ENCODE measurements at regions not wholly inside any gene's neighbourhood (a gene's known extent, or its start where the extent isn't known, plus 50 kb on each side); places are given as distances from the start of the nearest gene placed in this dataset.

DNA sequence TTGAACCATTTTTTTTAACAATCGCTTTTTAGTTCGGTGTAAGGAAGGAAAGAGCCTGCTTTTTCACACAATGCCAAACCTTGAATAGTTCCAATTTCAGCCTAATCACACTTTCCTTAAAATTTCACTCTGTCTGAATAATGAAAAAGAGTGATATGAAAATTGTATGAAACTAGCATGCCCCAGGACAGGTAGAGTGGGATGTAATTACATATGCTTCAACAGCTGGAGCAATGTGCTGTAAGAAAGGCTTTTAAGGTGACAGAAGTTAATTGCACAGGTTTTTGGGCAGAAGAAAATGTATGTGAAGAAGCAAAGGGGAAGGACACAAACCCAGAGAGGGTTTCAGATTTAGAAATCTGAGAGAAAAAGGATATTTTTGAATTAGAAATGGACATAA lies 184.0 kb downstream of the DSC3 start:
- H3K27ac Mint-ChIP-seq (ENCODE audit: unreplicated experiment) = no peak overlapping the region
- Histone ChIP-seq H3K4me3 (ENCODE audit: low read depth, low read length) (no peak overlapping the region), H3K9me3 (no peaks in the 10 kb centered on the region), H3K36me3 (ENCODE audit: control insufficient read depth, insufficient read depth, low read length) (no peaks in the 10 kb centered on the region), H3K4me1 (no peaks in the 10 kb centered on the region), H3K27me3 (replicated peaks; ENCODE audit: control insufficient read depth, insufficient read depth, low read length) (no peaks in the 10 kb centered on the region)
- H3K9me3 Mint-ChIP-seq (ENCODE audit: unreplicated experiment) = no peaks in the 10 kb centered on the region
- H3K36me3 Mint-ChIP-seq (ENCODE audit: insufficient read depth, unreplicated experiment) = no peaks in the 10 kb centered on the region
- H3K27me3 Mint-ChIP-seq (ENCODE audit: insufficient read depth, unreplicated experiment) = no peaks in the 10 kb centered on the region
- DNase-seq = no peak
- no peaks in the 10 kb centered on the region for H3K4me1 Mint-ChIP-seq (ENCODE audit: low read depth, unreplicated experiment)
- intact Hi-C loops (cut with micrococcal nuclease; ENCODE audit: unreplicated experiment) = no loop called here
- ChIA-PET CTCF (no interaction called here), POLR2A (no interaction called here)
- BruUV-seq (replicated peaks) = no TSS peak
- no peak overlapping the region for H3K4me3 Mint-ChIP-seq (ENCODE audit: unreplicated experiment)
- TF ChIP-seq, protein P1, sequence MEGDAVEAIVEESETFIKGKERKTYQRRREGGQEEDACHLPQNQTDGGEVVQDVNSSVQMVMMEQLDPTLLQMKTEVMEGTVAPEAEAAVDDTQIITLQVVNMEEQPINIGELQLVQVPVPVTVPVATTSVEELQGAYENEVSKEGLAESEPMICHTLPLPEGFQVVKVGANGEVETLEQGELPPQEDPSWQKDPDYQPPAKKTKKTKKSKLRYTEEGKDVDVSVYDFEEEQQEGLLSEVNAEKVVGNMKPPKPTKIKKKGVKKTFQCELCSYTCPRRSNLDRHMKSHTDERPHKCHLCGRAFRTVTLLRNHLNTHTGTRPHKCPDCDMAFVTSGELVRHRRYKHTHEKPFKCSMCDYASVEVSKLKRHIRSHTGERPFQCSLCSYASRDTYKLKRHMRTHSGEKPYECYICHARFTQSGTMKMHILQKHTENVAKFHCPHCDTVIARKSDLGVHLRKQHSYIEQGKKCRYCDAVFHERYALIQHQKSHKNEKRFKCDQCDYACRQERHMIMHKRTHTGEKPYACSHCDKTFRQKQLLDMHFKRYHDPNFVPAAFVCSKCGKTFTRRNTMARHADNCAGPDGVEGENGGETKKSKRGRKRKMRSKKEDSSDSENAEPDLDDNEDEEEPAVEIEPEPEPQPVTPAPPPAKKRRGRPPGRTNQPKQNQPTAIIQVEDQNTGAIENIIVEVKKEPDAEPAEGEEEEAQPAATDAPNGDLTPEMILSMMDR (IDR thresholded peaks at IDR 0.05; ENCODE audit: insufficient read depth in 1 of 2, low read depth in 1 of 2, low read length in 1 of 2, severe bottlenecking in 1 of 2, unreplicated experiment in 1 of 2) = no peak

DNA sequence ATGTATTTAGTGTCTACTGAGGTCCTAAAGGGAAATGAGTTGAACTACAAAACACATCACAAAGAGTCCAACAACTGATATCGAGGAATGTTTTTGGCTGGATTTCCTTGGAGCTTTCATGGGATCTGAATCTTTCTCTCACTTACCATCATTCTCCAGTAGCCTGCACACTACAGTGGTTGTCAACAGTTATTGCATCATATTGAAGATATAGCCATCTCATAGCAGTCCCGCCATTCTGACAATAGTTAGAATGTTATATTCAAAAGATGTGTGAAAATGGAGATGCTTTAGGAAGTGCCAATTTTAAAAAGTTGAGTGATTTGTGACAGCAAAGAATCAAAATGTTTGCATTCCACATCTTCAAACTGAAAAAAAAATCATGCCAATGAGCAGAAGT lies 186.8 kb downstream of the DSC3 start:
- no peaks in the 10 kb centered on the region for H3K27me3 Mint-ChIP-seq (ENCODE audit: insufficient read depth, unreplicated experiment)
- no peaks in the 10 kb centered on the region for H3K9me3 Mint-ChIP-seq (ENCODE audit: unreplicated experiment)
- H3K27ac Mint-ChIP-seq (ENCODE audit: unreplicated experiment) = no peak overlapping the region
- H3K4me3 ChIP-seq (ENCODE audit: low read depth, low read length) = no peak overlapping the region
- no peaks in the 10 kb centered on the region for H3K4me1 Mint-ChIP-seq (ENCODE audit: low read depth, unreplicated experiment)
- ChIA-PET CTCF (no interaction called here), POLR2A (no interaction called here)
- H3K36me3 Mint-ChIP-seq (ENCODE audit: insufficient read depth, unreplicated experiment) = no peaks in the 10 kb centered on the region
- TF ChIP-seq, protein P1 (IDR thresholded peaks at IDR 0.05; ENCODE audit: insufficient read depth in 1 of 2, low read depth in 1 of 2, low read length in 1 of 2, severe bottlenecking in 1 of 2, unreplicated experiment in 1 of 2) = no peak
- no peak for DNase-seq
- no peaks in the 10 kb centered on the region for H3K36me3 ChIP-seq (ENCODE audit: control insufficient read depth, insufficient read depth, low read length)
- no peaks in the 10 kb centered on the region for H3K9me3 ChIP-seq
- no peak overlapping the region for H3K4me3 Mint-ChIP-seq (ENCODE audit: unreplicated experiment)
- H3K27me3 ChIP-seq (replicated peaks; ENCODE audit: control insufficient read depth, insufficient read depth, low read length) = no peaks in the 10 kb centered on the region
- intact Hi-C loops (cut with micrococcal nuclease; ENCODE audit: unreplicated experiment) = no loop called here
- H3K4me1 ChIP-seq = no peaks in the 10 kb centered on the region
- BruUV-seq (replicated peaks) = no TSS peak

DNA sequence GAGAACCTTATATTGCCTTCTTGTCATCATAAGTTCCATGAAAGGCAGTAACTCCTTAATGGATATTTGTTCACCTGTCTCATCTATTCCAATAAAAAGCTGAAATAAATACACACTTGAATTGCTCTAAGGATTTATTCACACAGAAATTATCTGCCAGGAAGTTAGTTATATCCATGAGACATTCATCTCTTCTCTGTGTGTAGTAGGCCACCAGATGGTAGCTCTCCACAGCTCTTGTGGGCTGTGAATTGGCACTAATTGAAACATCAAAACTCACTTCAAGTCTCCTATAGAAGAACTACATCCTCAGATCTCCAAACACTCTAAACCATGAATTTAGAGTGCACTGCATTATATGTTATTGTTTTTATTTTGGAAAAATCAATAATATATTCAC lies 189.6 kb downstream of the DSC3 start:
- H3K27ac Mint-ChIP-seq (ENCODE audit: unreplicated experiment) = no peak overlapping the region
- H3K36me3 Mint-ChIP-seq (ENCODE audit: insufficient read depth, unreplicated experiment) = no peaks in the 10 kb centered on the region
- TF ChIP-seq, protein P1 (IDR thresholded peaks at IDR 0.05; ENCODE audit: insufficient read depth in 1 of 2, low read depth in 1 of 2, low read length in 1 of 2, severe bottlenecking in 1 of 2, unreplicated experiment in 1 of 2) = no peak
- DNase-seq = no peak
- Histone ChIP-seq H3K27me3 (replicated peaks; ENCODE audit: control insufficient read depth, insufficient read depth, low read length) (no peaks in the 10 kb centered on the region), H3K36me3 (ENCODE audit: control insufficient read depth, insufficient read depth, low read length) (no peaks in the 10 kb centered on the region), H3K4me3 (ENCODE audit: low read depth, low read length) (no peak overlapping the region), H3K4me1 (no peaks in the 10 kb centered on the region), H3K9me3 (no peaks in the 10 kb centered on the region)
- intact Hi-C loops (cut with micrococcal nuclease; ENCODE audit: unreplicated experiment) = no loop called here
- no TSS peak for BruUV-seq (replicated peaks)
- CTCF ChIA-PET = no interaction called here
- no peak overlapping the region for H3K4me3 Mint-ChIP-seq (ENCODE audit: unreplicated experiment)
- H3K9me3 Mint-ChIP-seq (ENCODE audit: unreplicated experiment) = no peaks in the 10 kb centered on the region
- H3K27me3 Mint-ChIP-seq (ENCODE audit: insufficient read depth, unreplicated experiment) = no peaks in the 10 kb centered on the region
- no peaks in the 10 kb centered on the region for H3K4me1 Mint-ChIP-seq (ENCODE audit: low read depth, unreplicated experiment)
- POLR2A ChIA-PET = no interaction called here
